ENCODE measurements at regions not wholly inside any gene's neighbourhood (a gene's known extent, or its start where the extent isn't known, plus 50 kb on each side); places are given as distances from the start of the nearest gene placed in this dataset.

- in situ Hi-C loops (cut with HindIII; ENCODE audit: low pct_unique_long_range_greater_than_20kb, low sequenced_read_pairs), result no loop called here
- no peak for TF ChIP-seq JUND (IDR thresholded peaks at IDR 0.05; ENCODE audit: low read depth)
- no peak for DNase-seq (ENCODE audit: low read depth in 1 of 2, low spot score in 1 of 2)
Observed at GRCh38 chr5:13253111-13253510, 691.4 kb downstream of the DNAH5 start.

- no peak for DNase-seq (ENCODE audit: low read depth in 1 of 2, low spot score in 1 of 2)
- in situ Hi-C loops (cut with HindIII; ENCODE audit: low pct_unique_long_range_greater_than_20kb, low sequenced_read_pairs), result no loop called here
- no peak for TF ChIP-seq JUND (IDR thresholded peaks at IDR 0.05; ENCODE audit: low read depth)
Observed at GRCh38 chr5:13252699-13253098, 691.8 kb downstream of the DNAH5 start.

DNA sequence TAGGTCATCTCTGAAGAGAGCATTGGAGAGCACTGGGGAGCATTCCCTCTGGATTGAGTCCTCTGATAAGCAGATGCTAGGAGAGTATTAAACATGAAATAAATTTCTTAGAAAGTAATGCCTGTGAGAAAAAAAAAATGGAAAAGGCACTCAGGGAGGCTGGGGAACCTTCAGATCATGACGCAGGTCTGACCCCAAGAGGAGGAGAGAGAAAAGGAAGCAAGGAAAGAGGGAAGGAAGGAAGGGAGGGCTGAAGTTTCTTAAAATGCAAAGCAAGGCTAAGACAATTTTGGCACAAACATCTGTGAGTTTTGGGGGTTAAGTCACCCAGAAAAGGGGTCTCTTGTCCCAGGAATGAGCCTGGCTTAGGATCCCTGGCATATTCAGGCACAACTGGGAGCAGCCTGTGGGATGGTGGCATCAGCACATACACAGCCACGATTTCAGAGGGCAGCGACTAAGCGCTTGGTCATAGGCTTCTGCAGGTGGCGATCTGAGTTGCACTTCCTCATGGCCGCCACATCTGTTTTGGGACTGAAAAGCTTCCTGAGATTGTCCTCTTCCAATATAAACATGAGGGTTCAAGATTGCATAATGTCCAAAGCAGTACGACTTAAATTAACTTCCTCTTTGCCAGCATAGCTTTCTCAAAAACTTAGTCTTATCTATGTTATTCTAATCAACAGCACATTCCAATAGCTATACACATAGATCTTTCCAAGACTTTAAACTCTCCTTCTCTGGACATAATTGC is 692.7 kb downstream of the DNAH5 start:
- in situ Hi-C loops (cut with HindIII; ENCODE audit: low pct_unique_long_range_greater_than_20kb, low sequenced_read_pairs), result no loop called here
- DNase-seq (ENCODE audit: low read depth in 1 of 2, low spot score in 1 of 2), result no peak
- TF ChIP-seq JUND (IDR thresholded peaks at IDR 0.05; ENCODE audit: low read depth), result no peak

DNA sequence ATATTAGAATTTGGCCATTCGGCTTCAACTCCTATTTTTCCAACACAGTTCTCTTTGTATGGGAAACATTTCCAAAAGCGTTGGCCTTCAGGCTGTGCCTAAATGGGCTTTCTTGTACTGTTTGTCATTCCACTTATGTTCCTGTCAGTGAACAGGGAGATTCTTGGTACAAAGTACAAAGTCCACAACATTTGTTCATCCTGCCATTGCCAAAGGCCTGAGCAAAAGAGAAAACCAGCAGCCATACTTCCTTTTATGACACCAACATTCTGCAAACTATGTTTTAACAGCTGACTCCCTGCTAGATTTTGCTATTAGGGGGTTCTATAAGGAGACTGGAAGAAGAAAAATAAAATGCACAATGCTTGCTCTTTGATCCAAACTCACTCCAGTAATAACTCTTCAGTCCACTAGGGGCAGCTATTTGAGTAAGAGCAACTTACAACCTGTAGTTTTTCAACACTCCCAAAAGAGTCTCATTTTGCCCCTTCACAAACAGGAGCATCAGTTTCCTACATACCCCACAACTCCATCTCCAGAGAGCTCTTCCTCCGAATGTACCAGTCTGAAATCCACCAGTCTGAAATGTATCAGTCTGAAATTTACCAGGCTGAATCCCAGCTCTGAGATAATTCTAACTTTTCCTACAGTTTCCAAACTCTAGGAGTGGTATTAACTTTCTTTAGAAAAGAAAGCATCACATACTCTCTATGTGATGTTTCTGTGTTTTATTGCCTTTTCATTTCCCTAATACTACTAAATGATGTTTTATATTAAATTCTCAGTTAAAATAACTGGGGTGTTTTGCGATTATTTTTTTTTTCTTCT is 693.8 kb downstream of the DNAH5 start:
- DNase-seq (ENCODE audit: low read depth in 1 of 2, low spot score in 1 of 2), result peak; percentile 7 to 21
- in situ Hi-C loops (cut with HindIII; ENCODE audit: low pct_unique_long_range_greater_than_20kb, low sequenced_read_pairs), result no loop called here
- no peak for TF ChIP-seq JUND (IDR thresholded peaks at IDR 0.05; ENCODE audit: low read depth)

DNA sequence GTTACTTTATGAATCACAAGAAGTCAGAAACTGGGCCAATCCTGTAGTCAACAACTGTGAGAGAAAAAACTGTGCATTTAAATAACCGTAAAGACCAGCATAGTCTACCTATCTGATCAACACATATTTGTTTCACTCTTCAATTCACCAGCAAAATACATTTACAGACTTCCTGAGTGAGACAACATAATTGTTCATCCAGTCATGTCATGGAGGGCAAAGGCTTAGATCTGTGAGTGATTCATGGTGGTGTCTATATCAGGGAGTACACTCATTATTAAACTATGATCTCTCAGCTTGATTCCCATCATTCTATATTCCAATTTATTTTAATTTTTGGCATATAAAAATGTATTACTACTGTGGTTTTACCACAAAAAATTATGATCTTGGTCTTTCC is 694.6 kb downstream of the DNAH5 start:
- no peak for DNase-seq (ENCODE audit: low read depth in 1 of 2, low spot score in 1 of 2)
- in situ Hi-C loops (cut with HindIII; ENCODE audit: low pct_unique_long_range_greater_than_20kb, low sequenced_read_pairs), result no loop called here
- no peak for TF ChIP-seq JUND (IDR thresholded peaks at IDR 0.05; ENCODE audit: low read depth)

GRCh38 chr5:13248253-13248652 is 696.2 kb downstream of the DNAH5 start:
- DNase-seq (ENCODE audit: low read depth in 1 of 2, low spot score in 1 of 2), result no peak
- in situ Hi-C loops (cut with HindIII; ENCODE audit: low pct_unique_long_range_greater_than_20kb, low sequenced_read_pairs), result no loop called here
- TF ChIP-seq JUND (IDR thresholded peaks at IDR 0.05; ENCODE audit: low read depth), result no peak

GRCh38 chr5:13246053-13246452 is 698.4 kb downstream of the DNAH5 start:
- TF ChIP-seq JUND (IDR thresholded peaks at IDR 0.05; ENCODE audit: low read depth), result no peak
- in situ Hi-C loops (cut with HindIII; ENCODE audit: low pct_unique_long_range_greater_than_20kb, low sequenced_read_pairs), result no loop called here
- DNase-seq (ENCODE audit: low read depth in 1 of 2, low spot score in 1 of 2), result no peak

GRCh38 chr5:13244151-13244550 is 700.3 kb downstream of the DNAH5 start:
- DNase-seq (ENCODE audit: low read depth in 1 of 2, low spot score in 1 of 2), result no peak
- TF ChIP-seq JUND (IDR thresholded peaks at IDR 0.05; ENCODE audit: low read depth), result no peak
- in situ Hi-C loops (cut with HindIII; ENCODE audit: low pct_unique_long_range_greater_than_20kb, low sequenced_read_pairs), result no loop called here

DNA sequence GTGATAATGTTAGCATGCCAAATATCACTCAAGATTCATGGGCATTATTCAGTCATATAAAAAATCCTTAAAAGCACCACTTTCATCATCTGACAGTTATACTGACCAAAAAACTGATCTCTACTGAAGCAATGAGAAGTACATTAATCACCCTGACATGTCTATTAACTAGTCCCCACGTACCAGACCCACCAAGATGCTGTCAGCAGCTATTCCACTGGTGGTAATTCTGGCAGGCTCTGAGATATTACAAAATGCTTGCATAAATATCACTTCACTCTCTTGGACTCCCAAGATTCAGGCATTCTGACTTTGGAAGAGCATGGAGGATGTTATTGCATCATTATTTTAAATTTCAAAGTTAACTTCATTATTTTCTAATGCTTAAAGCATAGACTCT is 717.0 kb downstream of the DNAH5 start:
- DNase-seq (ENCODE audit: low read depth in 1 of 2, low spot score in 1 of 2), result no peak
- no peak for TF ChIP-seq JUND (IDR thresholded peaks at IDR 0.05; ENCODE audit: low read depth)
- in situ Hi-C loops (cut with HindIII; ENCODE audit: low pct_unique_long_range_greater_than_20kb, low sequenced_read_pairs), result no loop called here

GRCh38 chr5:13218518-13218917 is 726.0 kb downstream of the DNAH5 start:
- in situ Hi-C loops (cut with HindIII; ENCODE audit: low pct_unique_long_range_greater_than_20kb, low sequenced_read_pairs), result no loop called here
- DNase-seq (ENCODE audit: low read depth in 1 of 2, low spot score in 1 of 2), result peak in 1 of 2 experiments; percentile 9
- no peak for TF ChIP-seq JUND (IDR thresholded peaks at IDR 0.05; ENCODE audit: low read depth)

DNA sequence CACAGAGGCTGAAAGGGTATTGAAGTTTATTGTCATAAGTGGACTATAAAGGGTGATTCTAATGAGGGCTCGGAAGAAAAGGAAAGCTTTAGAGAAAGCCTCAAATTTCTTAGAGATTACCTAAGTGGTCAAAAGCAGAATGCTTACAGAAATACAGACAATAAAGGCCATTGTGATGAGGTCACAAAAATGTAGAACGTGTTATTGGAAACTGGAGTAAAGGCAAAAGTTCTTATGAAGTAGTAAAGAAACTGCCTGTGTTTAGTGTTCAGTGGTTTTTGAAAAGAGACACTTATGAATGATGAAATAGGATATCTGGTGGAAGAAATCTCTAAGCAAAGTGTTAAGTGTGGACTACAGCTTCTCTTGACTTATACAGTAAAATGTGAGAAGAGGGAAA is 726.9 kb downstream of the DNAH5 start:
- TF ChIP-seq JUND (IDR thresholded peaks at IDR 0.05; ENCODE audit: low read depth), result no peak
- no peak for DNase-seq (ENCODE audit: low read depth in 1 of 2, low spot score in 1 of 2)
- in situ Hi-C loops (cut with HindIII; ENCODE audit: low pct_unique_long_range_greater_than_20kb, low sequenced_read_pairs), result no loop called here

GRCh38 chr5:13215806-13216205 is 728.7 kb downstream of the DNAH5 start:
- in situ Hi-C loops (cut with HindIII; ENCODE audit: low pct_unique_long_range_greater_than_20kb, low sequenced_read_pairs), result no loop called here
- TF ChIP-seq JUND (IDR thresholded peaks at IDR 0.05; ENCODE audit: low read depth), result no peak
- no peak for DNase-seq (ENCODE audit: low read depth in 1 of 2, low spot score in 1 of 2)

- in situ Hi-C loops (cut with HindIII; ENCODE audit: low pct_unique_long_range_greater_than_20kb, low sequenced_read_pairs), result no loop called here
- TF ChIP-seq JUND (IDR thresholded peaks at IDR 0.05; ENCODE audit: low read depth), result no peak
- DNase-seq (ENCODE audit: low read depth in 1 of 2, low spot score in 1 of 2), result no peak
Observed at GRCh38 chr5:13215370-13215769, 729.1 kb downstream of the DNAH5 start.

Measured in T47D (cell line).